SJSA1 (cell line): ENCODE measurements at regions not wholly inside any gene's neighbourhood (a gene's known extent, or its start where the extent isn't known, plus 50 kb on each side); places are given as distances from the start of the nearest gene placed in this dataset.
"Not testable (repeated sequence)": the region's sequence is repeated elsewhere in the genome, so short reads cannot be mapped to it uniquely, and the experiment has no call there.

ENCODE experiments used
- DNase-seq, 2 experiments: peaks; one replicate each; pipeline ENCODE4 v3.0.0-alpha.2; 2015 to 2020; ENCODE audit warnings: low spot score in 2 of 2, low read depth in 1 of 2
- H3K27ac ChIP-seq: fragments of 250-450 bp; sonication (Bioruptor Pico); 2 replicates; pipeline ENCODE4 v1.5.1; 2020; ENCODE audit warnings: mild to moderate bottlenecking, moderate library complexity
- H3K27me3 ChIP-seq: fragments of 250-450 bp; sonication (Bioruptor Pico); replicated peaks from 2 replicates; pipeline ENCODE4 v1.5.1; 2020; ENCODE audit warnings: mild to moderate bottlenecking, moderate library complexity
- H3K36me3 ChIP-seq: fragments of 250-450 bp; sonication (Bioruptor Pico); 2 replicates; pipeline ENCODE4 v1.5.1; 2020; ENCODE audit warnings: mild to moderate bottlenecking
- H3K4me1 ChIP-seq: fragments of 250-450 bp; sonication (Bioruptor Pico); replicated peaks from 2 replicates; pipeline ENCODE4 v1.6.1; 2021; ENCODE audit warnings: mild to moderate bottlenecking
- H3K4me3 ChIP-seq: fragments of 250-450 bp; sonication (Bioruptor Pico); 2 replicates; pipeline ENCODE4 v1.5.1; 2020; ENCODE audit warnings: mild to moderate bottlenecking
- H3K9me3 ChIP-seq: fragments of 250-450 bp; sonication (Bioruptor Pico); replicated peaks from 2 replicates; pipeline ENCODE4 v1.5.1; 2020; ENCODE audit warnings: mild to moderate bottlenecking

DNA sequence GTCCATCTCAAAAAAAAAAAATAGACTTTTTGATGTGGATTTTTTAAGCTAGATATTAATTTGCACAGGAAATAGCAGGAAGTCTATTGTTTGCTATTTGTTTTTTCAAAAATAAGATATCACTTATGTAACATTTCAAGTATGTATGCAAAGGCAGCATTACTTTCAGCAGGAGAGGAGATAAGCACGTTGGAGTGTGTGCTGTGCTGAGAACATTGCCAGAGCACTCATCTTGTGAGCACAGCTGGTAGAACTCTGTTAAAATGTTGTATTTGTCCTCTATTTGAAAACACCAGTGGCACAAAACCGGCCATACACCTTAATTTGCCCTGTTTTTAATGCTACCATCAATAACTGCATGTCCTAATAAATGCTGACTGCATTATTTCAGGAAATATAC lies 1061.9 kb upstream of the CDH18 start:
- Histone ChIP-seq H3K27me3 (no peaks in the 10 kb centered on the region), H3K36me3 (no peaks in the 10 kb centered on the region), H3K27ac (no peak overlapping the region), H3K4me1 (no peaks in the 10 kb centered on the region), H3K9me3 (no peaks in the 10 kb centered on the region), H3K4me3 (no peak overlapping the region)
- DNase-seq: no peak

DNA sequence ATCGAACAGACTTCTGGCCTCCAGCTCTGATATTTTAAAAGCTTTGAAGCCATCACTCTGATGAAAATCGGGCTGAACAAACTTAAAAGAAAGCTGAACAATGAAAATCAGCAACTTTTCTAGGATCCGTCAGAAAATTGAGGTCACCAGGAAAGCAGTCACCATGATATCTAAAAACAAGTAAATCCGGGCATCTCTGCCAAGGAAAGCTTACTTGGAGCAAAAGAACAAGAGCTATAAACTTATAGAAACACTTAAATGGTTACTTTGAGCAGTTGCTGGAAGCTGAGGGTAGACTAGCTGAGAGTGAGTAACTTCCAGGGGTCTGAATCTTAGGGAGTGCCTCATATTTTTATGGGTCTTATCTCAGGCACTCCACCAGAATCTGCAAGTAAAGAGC lies 1043.0 kb upstream of the CDH18 start:
- H3K27me3 ChIP-seq: no peaks in the 10 kb centered on the region
- H3K9me3 ChIP-seq: no peaks in the 10 kb centered on the region
- H3K36me3 ChIP-seq: no peaks in the 10 kb centered on the region
- H3K4me1 ChIP-seq: no peaks in the 10 kb centered on the region
- DNase-seq: no peak
- H3K27ac ChIP-seq: no peak overlapping the region
- no peak overlapping the region for H3K4me3 ChIP-seq

DNA sequence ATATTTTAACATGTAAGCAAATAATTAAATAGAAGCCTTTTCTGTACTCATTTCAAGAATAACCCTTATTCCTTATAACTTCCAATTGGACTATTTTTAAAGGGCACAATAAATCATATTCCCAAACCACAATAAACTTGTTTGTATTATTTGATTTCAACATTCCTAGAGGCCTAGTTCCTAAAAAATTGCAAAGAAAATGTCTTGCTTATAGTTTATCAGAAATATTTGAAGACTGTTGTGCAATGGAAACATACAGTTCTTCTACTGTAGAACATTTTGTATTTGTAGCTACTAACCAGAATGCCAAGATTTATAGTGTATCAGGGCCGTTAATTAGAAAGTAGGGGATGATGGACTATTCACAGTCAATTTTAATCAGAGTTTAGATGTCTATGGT lies 1037.0 kb upstream of the CDH18 start:
- Histone ChIP-seq H3K4me3 (no peak overlapping the region), H3K9me3 (no peaks in the 10 kb centered on the region), H3K27ac (no peak overlapping the region), H3K4me1 (no peaks in the 10 kb centered on the region), H3K27me3 (no peaks in the 10 kb centered on the region), H3K36me3 (no peaks in the 10 kb centered on the region)
- DNase-seq: no peak

DNA sequence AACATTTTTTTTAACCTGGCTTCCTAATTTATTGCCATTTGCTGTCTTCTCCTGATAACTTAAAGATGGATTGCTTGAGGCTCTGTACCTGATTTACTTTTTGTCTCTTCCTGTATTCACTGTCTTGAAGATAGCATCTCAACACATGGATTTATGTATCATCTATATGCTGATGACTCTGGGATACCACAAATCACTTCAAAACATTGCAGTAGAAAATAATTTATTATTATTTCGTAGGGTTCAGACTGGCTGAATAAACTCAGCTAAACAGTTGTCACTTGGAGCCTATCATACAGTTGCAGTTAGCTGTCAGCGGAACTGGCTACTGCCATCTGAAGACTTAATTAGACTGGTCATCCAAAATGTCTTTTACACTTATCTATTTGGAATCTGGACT lies 1025.2 kb upstream of the CDH18 start:
- H3K36me3 ChIP-seq: no peaks in the 10 kb centered on the region
- no peaks in the 10 kb centered on the region for H3K4me1 ChIP-seq
- no peak overlapping the region for H3K4me3 ChIP-seq
- H3K27me3 ChIP-seq: no peaks in the 10 kb centered on the region
- no peak overlapping the region for H3K27ac ChIP-seq
- H3K9me3 ChIP-seq: no peaks in the 10 kb centered on the region
- no peak for DNase-seq

DNA sequence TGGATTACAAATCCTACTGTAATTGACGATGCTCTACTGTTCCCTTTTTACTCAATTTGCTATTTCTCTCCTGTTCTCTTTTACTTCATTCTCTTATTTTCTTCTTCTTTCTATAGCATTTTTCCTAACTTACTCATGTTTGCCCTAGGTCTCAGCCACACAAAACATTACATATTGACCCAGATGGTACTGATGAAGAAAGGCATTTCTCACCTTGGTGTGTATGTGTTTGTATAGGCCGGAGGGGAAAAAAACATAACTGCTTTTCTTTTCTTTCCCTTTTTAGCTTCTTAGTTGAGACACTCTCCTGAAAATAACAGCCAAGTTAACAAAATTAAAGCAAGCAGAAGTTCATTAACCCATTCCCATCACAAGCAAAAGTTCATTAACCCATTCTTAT lies 1019.8 kb upstream of the CDH18 start:
- Histone ChIP-seq H3K4me1 (no peaks in the 10 kb centered on the region), H3K27ac (no peak overlapping the region), H3K36me3 (no peaks in the 10 kb centered on the region), H3K4me3 (no peak overlapping the region), H3K27me3 (no peaks in the 10 kb centered on the region), H3K9me3 (no peaks in the 10 kb centered on the region)
- DNase-seq: no peak

DNA sequence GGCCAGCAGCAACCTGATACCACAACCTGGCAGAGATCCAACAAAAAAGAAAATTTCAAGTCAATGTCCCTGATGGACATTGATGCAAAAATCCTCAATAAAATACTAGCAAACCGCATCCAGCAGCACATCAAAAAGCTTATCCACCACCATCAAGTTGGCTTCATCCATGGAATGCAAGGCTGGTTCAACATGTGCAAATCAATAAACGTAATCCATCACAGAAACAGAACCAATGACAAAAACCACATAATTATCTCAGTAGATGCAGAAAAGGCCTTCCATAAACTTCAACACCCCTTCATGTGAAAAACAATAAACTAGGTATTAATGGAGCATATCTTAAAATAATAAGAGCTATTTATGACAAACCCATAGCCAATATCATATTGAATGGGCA lies 1000.9 kb upstream of the CDH18 start:
- DNase-seq, H3K4me3 ChIP-seq, H3K4me1 ChIP-seq, H3K27me3 ChIP-seq, H3K36me3 ChIP-seq, H3K9me3 ChIP-seq, H3K27ac ChIP-seq: not testable (repeated sequence)

DNA sequence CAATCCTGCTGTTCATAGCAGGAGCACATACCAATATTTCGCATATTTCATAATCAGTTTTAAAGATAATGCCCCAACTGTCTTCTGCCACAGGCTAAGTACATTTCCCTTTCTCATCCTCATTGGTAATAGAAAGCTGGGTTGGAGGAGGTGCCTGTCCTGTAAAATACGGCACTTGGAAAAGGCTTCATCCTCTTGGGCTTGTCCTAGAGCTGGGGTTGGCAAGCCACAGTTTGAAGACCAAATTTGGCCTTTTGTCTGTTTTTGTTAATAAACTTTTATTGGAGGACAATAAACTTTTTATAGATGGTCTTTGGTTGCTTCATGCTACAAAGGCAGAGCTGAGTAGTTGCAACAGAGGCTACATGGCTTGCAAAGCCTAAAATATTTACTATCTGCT lies 997.8 kb upstream of the CDH18 start:
- no peaks in the 10 kb centered on the region for H3K9me3 ChIP-seq
- no peak overlapping the region for H3K4me3 ChIP-seq
- no peak overlapping the region for H3K27ac ChIP-seq
- no peak for DNase-seq
- H3K4me1 ChIP-seq: no peaks in the 10 kb centered on the region
- H3K27me3 ChIP-seq: no peaks in the 10 kb centered on the region
- no peaks in the 10 kb centered on the region for H3K36me3 ChIP-seq

DNA sequence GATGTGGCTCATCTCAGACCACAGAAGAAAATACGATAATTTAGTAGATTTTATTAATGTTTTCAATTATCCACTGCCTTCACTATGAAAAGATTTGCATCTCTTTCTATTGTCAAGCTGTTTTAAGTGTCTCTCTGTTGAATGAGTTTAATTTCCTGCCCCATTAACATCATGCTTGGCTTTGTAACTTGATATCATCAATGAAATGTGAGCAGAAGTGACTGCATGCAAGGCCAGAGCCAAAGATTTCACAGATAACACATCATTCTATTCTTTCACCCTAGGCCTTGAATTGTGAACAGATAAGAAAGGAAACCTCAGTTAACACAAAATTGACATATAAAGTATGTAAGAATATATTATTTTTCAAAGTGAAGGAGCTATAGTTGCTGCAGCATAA lies 986.4 kb upstream of the CDH18 start:
- Histone ChIP-seq H3K27me3 (no peaks in the 10 kb centered on the region), H3K36me3 (no peaks in the 10 kb centered on the region), H3K4me1 (no peaks in the 10 kb centered on the region), H3K9me3 (no peaks in the 10 kb centered on the region), H3K4me3 (no peak overlapping the region), H3K27ac (no peak overlapping the region)
- no peak for DNase-seq

DNA sequence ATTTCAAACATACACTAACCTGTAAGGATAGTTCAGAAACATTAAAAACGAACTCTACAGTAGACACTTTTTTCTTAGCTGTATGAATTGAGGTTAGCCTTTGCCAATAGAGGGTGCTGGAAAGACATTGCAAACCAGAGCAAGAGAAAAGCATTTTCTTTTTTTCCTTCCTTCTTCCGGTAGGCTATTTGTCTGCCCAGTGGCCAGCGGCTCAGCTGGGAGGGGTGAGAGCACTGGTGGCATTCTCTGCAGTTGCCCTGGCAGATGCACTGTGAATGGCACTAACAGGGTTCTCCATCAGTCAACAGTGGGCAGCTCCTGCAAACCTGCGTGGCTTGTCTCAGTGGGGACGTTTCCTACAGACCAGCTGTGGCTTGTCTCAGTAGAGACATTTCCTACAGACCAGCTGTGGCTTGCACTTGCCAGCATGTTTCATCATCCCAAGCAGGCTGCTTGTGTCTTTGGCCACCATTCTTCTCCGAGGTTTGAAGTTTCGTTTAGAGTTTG lies 984.5 kb upstream of the CDH18 start:
- no peaks in the 10 kb centered on the region for H3K9me3 ChIP-seq
- H3K4me1 ChIP-seq: no peaks in the 10 kb centered on the region
- H3K27ac ChIP-seq: no peak overlapping the region
- DNase-seq: no peak
- no peak overlapping the region for H3K4me3 ChIP-seq
- no peaks in the 10 kb centered on the region for H3K27me3 ChIP-seq
- no peaks in the 10 kb centered on the region for H3K36me3 ChIP-seq

DNA sequence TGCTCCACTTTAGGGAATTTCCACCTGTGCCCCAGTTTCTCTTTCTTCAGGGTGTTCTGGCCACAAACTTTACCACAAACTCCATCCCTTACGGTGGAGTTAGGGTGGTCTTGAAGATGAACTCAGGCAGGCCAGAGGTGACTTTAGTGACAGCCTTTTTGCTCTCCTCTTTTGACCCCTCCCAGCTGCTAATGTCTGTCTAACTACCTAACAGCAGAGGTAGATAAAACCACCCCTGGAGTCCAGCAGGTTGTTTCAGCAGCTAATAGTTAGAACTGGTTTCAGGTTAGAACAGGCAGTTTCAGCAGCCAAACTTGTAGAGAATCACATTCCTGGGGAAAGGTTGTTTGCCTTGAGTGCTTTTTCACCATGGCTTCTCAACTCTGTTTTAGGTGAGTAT lies 971.3 kb upstream of the CDH18 start:
- Histone ChIP-seq H3K27ac (no peak overlapping the region), H3K4me3 (no peak overlapping the region), H3K27me3 (no peaks in the 10 kb centered on the region), H3K4me1 (no peaks in the 10 kb centered on the region), H3K36me3 (no peaks in the 10 kb centered on the region), H3K9me3 (no peaks in the 10 kb centered on the region)
- DNase-seq: no peak

DNA sequence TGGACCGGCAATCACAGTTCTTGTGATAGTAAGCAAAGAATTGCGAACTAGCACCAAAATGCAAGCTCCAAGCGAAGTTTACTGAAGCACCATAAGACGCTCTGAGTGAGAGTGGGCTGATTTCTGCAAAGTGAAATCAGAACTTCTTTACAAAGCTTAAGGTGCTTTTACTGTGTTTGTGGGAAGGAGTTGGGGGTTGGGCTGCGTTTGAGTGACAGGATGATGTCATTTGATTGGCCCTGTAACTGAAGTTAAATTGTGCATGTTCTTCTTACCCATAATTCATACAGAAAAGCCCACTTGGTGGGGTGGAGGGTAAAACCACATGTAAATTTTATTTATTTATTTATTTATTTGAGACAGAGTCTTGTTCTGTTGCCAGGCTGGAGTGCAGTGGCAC lies 970.6 kb upstream of the CDH18 start:
- no peaks in the 10 kb centered on the region for H3K36me3 ChIP-seq
- DNase-seq: no peak
- no peaks in the 10 kb centered on the region for H3K27me3 ChIP-seq
- H3K27ac ChIP-seq: no peak overlapping the region
- no peak overlapping the region for H3K4me3 ChIP-seq
- no peaks in the 10 kb centered on the region for H3K4me1 ChIP-seq
- no peaks in the 10 kb centered on the region for H3K9me3 ChIP-seq

DNA sequence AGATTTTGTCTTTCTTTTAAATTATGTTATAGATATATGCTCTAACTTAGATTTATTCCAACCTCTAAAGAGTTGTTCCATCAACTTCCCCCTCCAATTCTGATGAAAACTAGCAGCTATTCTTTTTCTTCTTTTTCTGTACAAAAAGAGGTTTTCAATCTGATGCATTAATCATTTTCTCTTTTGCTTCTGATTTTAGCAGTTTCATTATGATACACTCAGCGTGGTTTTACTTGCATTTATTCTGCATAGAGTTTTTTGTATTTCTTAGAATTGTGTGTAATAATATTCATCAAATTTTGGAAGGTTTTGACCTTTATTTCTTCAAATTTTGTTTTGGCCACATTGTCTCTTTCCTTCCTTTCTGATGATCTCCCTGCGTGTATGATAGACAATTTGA lies 968.1 kb upstream of the CDH18 start:
- DNase-seq: no peak
- H3K4me3 ChIP-seq: no peak overlapping the region
- H3K4me1 ChIP-seq: no peaks in the 10 kb centered on the region
- H3K27me3 ChIP-seq: no peaks in the 10 kb centered on the region
- H3K27ac ChIP-seq: no peak overlapping the region
- no peaks in the 10 kb centered on the region for H3K36me3 ChIP-seq
- no peaks in the 10 kb centered on the region for H3K9me3 ChIP-seq

DNA sequence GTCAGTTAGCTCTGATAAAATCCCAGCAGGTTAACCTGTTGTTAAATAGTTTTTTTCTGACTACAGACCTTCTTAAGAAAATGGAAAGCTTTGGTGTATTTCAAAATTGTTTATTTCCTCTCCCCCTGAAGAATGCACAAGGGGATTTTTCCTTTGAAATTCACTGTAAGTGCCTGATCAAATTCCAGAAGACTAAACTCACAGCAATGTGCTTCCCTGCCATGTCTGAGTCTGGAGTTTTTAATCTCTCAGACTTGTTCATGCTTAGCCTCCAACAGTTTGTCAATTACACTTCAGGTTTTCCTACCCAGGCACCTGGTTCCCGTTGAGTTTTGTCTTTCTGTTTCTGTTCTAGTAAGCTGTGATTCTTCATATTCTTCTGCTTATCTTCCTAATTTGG lies 961.6 kb upstream of the CDH18 start:
- H3K27ac ChIP-seq: no peak overlapping the region
- no peak overlapping the region for H3K4me3 ChIP-seq
- H3K27me3 ChIP-seq: no peaks in the 10 kb centered on the region
- no peaks in the 10 kb centered on the region for H3K36me3 ChIP-seq
- no peaks in the 10 kb centered on the region for H3K9me3 ChIP-seq
- no peak for DNase-seq
- no peaks in the 10 kb centered on the region for H3K4me1 ChIP-seq

DNA sequence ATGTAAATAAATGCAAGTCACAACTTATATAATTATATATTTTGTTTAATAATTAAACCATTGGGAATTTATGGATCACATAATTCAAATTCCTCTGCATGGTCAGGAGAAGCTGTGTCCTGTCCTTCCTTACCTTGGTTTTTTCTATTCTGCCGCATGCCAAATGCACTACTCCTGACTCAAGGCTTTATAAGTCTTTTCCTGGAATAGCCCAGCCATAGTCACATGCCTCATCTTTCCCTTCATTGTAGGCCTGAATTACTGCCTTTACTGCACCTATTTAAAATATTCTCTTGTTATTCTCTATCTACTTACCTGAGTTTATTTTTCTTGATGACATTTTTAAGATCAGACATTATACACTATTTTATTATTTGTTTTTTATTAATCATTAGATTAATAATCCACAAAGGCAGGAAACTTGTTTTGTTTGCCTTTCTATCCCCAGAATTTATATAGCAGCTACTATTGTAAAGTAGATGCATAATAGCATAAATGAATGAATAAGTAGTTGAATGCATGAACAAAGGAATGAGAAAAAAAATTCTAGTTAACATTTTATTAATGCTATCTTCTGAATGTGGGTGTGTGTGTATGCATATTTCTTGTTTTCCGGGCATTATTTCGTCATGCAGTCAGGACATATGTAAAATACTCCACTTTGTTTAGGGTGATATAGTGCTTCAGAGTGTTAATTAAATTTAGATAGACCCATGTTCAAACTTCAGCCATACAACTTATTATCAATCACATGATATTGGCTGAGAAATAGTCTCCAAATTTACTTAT lies 955.4 kb upstream of the CDH18 start:
- H3K27ac ChIP-seq, H3K4me3 ChIP-seq, H3K36me3 ChIP-seq, H3K9me3 ChIP-seq, DNase-seq, H3K4me1 ChIP-seq, H3K27me3 ChIP-seq: not testable (repeated sequence)

DNA sequence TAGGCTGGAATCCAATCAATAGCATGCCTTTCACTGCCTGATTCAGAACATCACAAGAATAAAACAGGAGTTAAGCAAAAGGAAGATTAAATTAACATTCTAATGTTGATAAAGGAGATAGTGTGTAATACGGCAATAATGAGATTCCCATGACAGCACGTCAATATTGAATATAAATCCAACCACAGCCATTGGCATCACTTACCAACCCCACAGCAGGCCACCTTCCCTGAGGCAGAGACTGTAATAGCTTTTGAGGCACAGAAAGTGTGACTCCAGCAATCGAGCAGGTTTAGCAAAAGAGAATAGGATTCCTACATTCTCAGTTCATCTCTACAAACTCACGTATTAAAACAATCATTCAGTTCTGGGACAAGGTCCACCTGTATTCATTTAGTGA lies 954.6 kb upstream of the CDH18 start:
- H3K9me3 ChIP-seq, H3K4me3 ChIP-seq, DNase-seq, H3K27me3 ChIP-seq, H3K4me1 ChIP-seq, H3K36me3 ChIP-seq, H3K27ac ChIP-seq: not testable (repeated sequence)
